Right lobe of liver (tissue), 6 donors: ENCODE measurements at regions not wholly inside any gene's neighbourhood (a gene's known extent, or its start where the extent isn't known, plus 50 kb on each side); places are given as distances from the start of the nearest gene placed in this dataset.
A peak's percentile ranks its signal among the peaks of the same experiment; 100 is the strongest.
"Not testable (repeated sequence)": the region's sequence is repeated elsewhere in the genome, so short reads cannot be mapped to it uniquely, and the experiment has no call there.

Experiments used
- ATAC-seq, 4 donors: fragments of 200-7000 bp; cut with Tn5 transposase; one replicate each; pipeline ENCODE4 v1.9.1; 2020; ENCODE audit warnings: mild to moderate bottlenecking in 4 of 4, moderate library complexity in 4 of 4
- DNase-seq, 3 donors: peaks; one replicate each; pipeline ENCODE4 v3.0.0-alpha.2; 2020
- H3K27ac ChIP-seq, 3 donors: fragments of 200-600 bp; one replicate each; pipeline ENCODE4 v1.8.0; 2022
- H3K27me3 ChIP-seq, 2 donors: fragments of 200-600 bp; one replicate each; pipeline ENCODE4 v1.8.0; 2022
- H3K36me3 ChIP-seq, 4 donors: fragments of 200-600 bp; sonication (generic) in 1 of 4; one replicate each; pipeline versions ENCODE4 v1.5.1 to v1.8.0; 2017 to 2022; ENCODE audit warnings: control low read depth in 1 of 4
- H3K4me1 ChIP-seq, 4 donors: fragments of 200-600 bp; sonication (generic) in 1 of 4; one replicate each; pipeline versions ENCODE4 v1.5.1 to v1.8.0; 2017 to 2022; ENCODE audit warnings: control low read depth in 1 of 4
- H3K4me3 ChIP-seq, 3 donors: fragments of 200-600 bp; one replicate each; pipeline ENCODE4 v1.8.0; 2022
- H3K9me3 ChIP-seq, 4 donors: fragments of 200-600 bp; sonication (generic) in 1 of 4; one replicate each; pipeline versions ENCODE4 v1.5.1 to v1.8.0; 2017 to 2022; ENCODE audit warnings: control low read depth in 1 of 4
- POLR2A ChIP-seq: fragments of 450-650 bp; IDR thresholded peaks from one replicate; pipeline ENCODE4 v1.6.1; 2017; ENCODE audit warnings: antibody characterized with exemption, mild to moderate bottlenecking
- WGBS: methylation state at CpG from one replicate; pipeline ENCODE4 v1.1.6; 2018; ENCODE audit warnings: low coverage, low lambda C conversion rate; ENCODE audit not compliant: insufficient coverage; ENCODE audit errors: missing lambda C conversion rate; 5-methylcytosine and 5-hydroxymethylcytosine counted together
- intact Hi-C, 2 donors: fragments of 100-400 bp; cut with DNase I; formaldehyde crosslinking; loops; one replicate each; pipeline versions ENCODE4 v1.11.2 to v1.14.1; 2022
- TF ChIP-seq, protein P1 (sequence below), 4 donors: fragments of 200-600 bp in 3 of 4; fragments of 450-650 bp in 1 of 4; IDR thresholded peaks; one replicate each; pipeline versions ENCODE4 v1.5.1 to v1.8.0; 2016 to 2022; ENCODE audit warnings: antibody characterized with exemption in 4 of 4, mild to moderate bottlenecking in 2 of 4
- donor health status: DM: no; HTN: yes; CAD: no.
- donor health status: DM: no; HTN: no; CAD: no.
- donor health status: DM: no; HTN: no; CAD: no.
- donor health status: DM: no; HTN: yes; CAD: no.
- donor health status: DM: no; HTN: yes; CAD: no.

DNA sequence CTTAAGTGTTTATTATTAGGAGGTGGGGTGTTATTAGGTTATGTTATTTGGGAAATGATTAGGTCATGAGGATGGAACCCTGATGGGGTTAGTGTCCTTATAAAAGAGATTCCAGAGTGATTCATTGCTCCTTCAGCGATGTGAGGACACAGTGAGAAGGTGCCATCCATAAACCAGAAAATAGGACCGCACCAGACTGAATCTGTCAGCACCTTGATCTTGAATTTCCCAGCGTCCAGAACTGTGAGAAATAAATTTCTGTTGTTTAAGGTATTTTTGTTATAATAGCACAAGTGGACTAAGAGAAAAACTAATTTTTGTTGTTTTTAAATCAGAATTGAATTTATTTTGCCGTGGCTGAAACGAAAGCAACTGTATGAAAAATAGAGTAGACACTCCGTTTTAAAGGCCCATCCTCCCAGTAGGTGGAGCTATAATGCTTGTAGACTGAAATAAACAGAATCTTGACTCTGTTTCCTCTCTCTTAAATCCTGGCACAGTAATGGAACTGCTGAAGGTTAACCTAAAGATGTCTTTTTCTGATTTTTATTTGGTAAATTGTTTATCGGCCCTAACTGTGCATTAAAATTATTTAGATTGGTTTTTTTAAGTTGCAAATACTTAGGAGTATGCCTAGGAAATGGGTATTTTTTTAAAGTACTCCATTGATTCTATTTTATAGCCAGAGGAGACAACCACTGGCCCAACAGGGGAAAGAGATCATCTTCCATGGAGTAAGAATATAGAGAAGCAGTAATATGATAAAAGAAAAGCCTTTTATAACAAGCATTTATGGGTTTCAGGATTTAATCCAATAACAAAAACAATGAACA lies 133.2 kb upstream of the ADAMTS3 start:
- intact Hi-C loops, result loop anchor here in 1 of 2 donors (10.0 kb wide), 2 partner anchors 213 to 313 kb away; no protein-coding TSS in a partner anchor
- no peaks in the 10 kb centered on the region for H3K4me1 ChIP-seq
- no peak overlapping the region for H3K27ac ChIP-seq
- peak; percentile 82 to 90 (median 88) for ATAC-seq
- no peak for DNase-seq
- H3K9me3 ChIP-seq, result no peaks in the 10 kb centered on the region
- peak overlapping the region; percentile 30 to 52 (median 40) for H3K4me3 ChIP-seq
- no peaks in the 10 kb centered on the region for H3K27me3 ChIP-seq
- H3K36me3 ChIP-seq, result no peaks in the 10 kb centered on the region
- TF ChIP-seq, protein P1, sequence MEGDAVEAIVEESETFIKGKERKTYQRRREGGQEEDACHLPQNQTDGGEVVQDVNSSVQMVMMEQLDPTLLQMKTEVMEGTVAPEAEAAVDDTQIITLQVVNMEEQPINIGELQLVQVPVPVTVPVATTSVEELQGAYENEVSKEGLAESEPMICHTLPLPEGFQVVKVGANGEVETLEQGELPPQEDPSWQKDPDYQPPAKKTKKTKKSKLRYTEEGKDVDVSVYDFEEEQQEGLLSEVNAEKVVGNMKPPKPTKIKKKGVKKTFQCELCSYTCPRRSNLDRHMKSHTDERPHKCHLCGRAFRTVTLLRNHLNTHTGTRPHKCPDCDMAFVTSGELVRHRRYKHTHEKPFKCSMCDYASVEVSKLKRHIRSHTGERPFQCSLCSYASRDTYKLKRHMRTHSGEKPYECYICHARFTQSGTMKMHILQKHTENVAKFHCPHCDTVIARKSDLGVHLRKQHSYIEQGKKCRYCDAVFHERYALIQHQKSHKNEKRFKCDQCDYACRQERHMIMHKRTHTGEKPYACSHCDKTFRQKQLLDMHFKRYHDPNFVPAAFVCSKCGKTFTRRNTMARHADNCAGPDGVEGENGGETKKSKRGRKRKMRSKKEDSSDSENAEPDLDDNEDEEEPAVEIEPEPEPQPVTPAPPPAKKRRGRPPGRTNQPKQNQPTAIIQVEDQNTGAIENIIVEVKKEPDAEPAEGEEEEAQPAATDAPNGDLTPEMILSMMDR (IDR thresholded peaks at IDR 0.05), result peak; percentile 62 to 71 (median 67)
- TF ChIP-seq POLR2A, result no peak
- WGBS, result 5% methylated on average over 7 of the region's 7 CpGs

- H3K9me3 ChIP-seq, result no peaks in the 10 kb centered on the region
- no peak for DNase-seq
- no peak for TF ChIP-seq POLR2A
- TF ChIP-seq, protein P1 (IDR thresholded peaks at IDR 0.05), result no peak
- H3K36me3 ChIP-seq, result no peaks in the 10 kb centered on the region
- intact Hi-C loops, result no loop called here
- no peak overlapping the region for H3K27ac ChIP-seq
- H3K27me3 ChIP-seq, result no peaks in the 10 kb centered on the region
- ATAC-seq, result no peak
- no peaks in the 10 kb centered on the region for H3K4me1 ChIP-seq
- WGBS, result 8% methylated on average over 1 of the region's 1 CpG
- no peak overlapping the region for H3K4me3 ChIP-seq
These were observed 121.8 kb upstream of the ADAMTS3 start for GRCh38 chr4:72690771-72691170.

DNA sequence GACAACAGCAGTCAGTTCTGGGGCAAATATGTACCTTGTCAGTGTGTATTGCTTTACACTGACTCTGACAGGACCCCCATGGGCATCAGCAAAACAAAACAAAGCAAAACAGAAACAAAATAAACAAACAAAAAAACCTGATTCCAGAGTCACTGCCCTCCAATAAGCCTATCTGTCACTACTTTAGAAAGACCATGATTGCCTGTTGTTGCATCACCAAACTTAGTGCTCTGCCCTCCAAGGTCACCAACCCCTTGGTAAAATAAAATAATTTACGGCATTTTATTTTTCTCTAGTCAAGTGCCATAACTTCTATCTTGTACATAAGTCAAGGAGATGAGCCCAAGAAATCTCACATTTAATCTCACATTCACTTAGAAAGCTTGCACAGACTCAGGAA lies 120.9 kb upstream of the ADAMTS3 start:
- H3K36me3 ChIP-seq, result no peaks in the 10 kb centered on the region
- DNase-seq, result no peak
- H3K27me3 ChIP-seq, result no peaks in the 10 kb centered on the region
- ATAC-seq, result no peak
- no peaks in the 10 kb centered on the region for H3K4me1 ChIP-seq
- H3K27ac ChIP-seq, result no peak overlapping the region
- TF ChIP-seq, protein P1 (IDR thresholded peaks at IDR 0.05), result no peak
- TF ChIP-seq POLR2A, result no peak
- WGBS, result 33% methylated on average over 1 of the region's 1 CpG
- H3K9me3 ChIP-seq, result no peaks in the 10 kb centered on the region
- intact Hi-C loops, result no loop called here
- H3K4me3 ChIP-seq, result no peak overlapping the region

- 70% methylated on average over 2 of the region's 2 CpGs for WGBS
- H3K4me1 ChIP-seq, H3K36me3 ChIP-seq, DNase-seq, H3K27ac ChIP-seq, H3K4me3 ChIP-seq, H3K9me3 ChIP-seq, ATAC-seq, intact Hi-C loops, H3K27me3 ChIP-seq: not testable (repeated sequence)
These were observed 117.4 kb upstream of the ADAMTS3 start for GRCh38 chr4:72686390-72686789.

GRCh38 chr4:72679666-72680065 lies 110.6 kb upstream of the ADAMTS3 start:
- DNase-seq (no peak), ATAC-seq (no peak)
- WGBS, result 80% methylated on average over 1 of the region's 2 CpGs
- H3K27ac ChIP-seq, result no peak overlapping the region
- H3K4me1 ChIP-seq, result no peaks in the 10 kb centered on the region
- H3K9me3 ChIP-seq, result no peaks in the 10 kb centered on the region
- H3K27me3 ChIP-seq, result no peaks in the 10 kb centered on the region
- intact Hi-C loops, result no loop called here
- H3K36me3 ChIP-seq, result no peaks in the 10 kb centered on the region
- TF ChIP-seq, protein P1 (IDR thresholded peaks at IDR 0.05), result no peak
- TF ChIP-seq POLR2A, result no peak
- H3K4me3 ChIP-seq, result no peak overlapping the region
